IMR-90 (cell line): ENCODE measurements at regions not wholly inside any gene's neighbourhood (a gene's known extent, or its start where the extent isn't known, plus 50 kb on each side); places are given as distances from the start of the nearest gene placed in this dataset.

Experiments
- ATAC-seq: fragments of 200-7000 bp; cut with Tn5 transposase; 2 replicates; pipeline ENCODE4 v1.9.1; 2020; ENCODE audit warnings: low read depth, mild to moderate bottlenecking, moderate library complexity
- BruUV-seq: library from RNA; stranded (reverse); fragments of 400-500 nt; replicated peaks from 2 replicates; lab custom pipeline; 2021; lab: Mats Ljungman, UMichigan
- CTCF ChIA-PET: fragments of 300-600 bp; formaldehyde crosslinking; extraction: SDS; loops from one replicate; lab custom pipeline; 2021; ENCODE audit warnings: antibody characterized with exemption; lab: Yijun Ruan, JAX
- POLR2A ChIA-PET: fragments of 300-600 bp; sonication (Branson Sonifier 250); formaldehyde crosslinking; loops from one replicate; lab custom pipeline; 2022; ENCODE audit warnings: antibody characterized with exemption; ENCODE audit not compliant: unreplicated experiment; lab: Charles Lee
- DNase-seq: peaks from one replicate; pipeline ENCODE4 v3.0.0; 2013
- H2AFZ ChIP-seq: replicated peaks from 2 replicates; pipeline ENCODE3; 2013; ENCODE audit warnings: low read length, mild to moderate bottlenecking; ENCODE audit not compliant: poor library complexity
- H2AK5ac ChIP-seq: 2 replicates; pipeline ENCODE4 v1.6.1; 2013; ENCODE audit warnings: low read depth, low read length, inconsistent platforms
- H2AK9ac ChIP-seq: replicated peaks from 2 replicates; pipeline ENCODE3; 2013; ENCODE audit warnings: mild to moderate bottlenecking, low read depth, low read length, moderate library complexity; ENCODE audit not compliant: poor library complexity
- H2BK120ac ChIP-seq: 2 replicates; pipeline ENCODE4 v1.6.1; 2013; ENCODE audit warnings: low read depth, low read length, inconsistent platforms
- H2BK15ac ChIP-seq: 3 replicates; pipeline ENCODE4 v1.6.1; 2013; ENCODE audit warnings: low read depth, low read length, inconsistent platforms
- H2BK20ac ChIP-seq: 2 replicates; pipeline ENCODE4 v1.6.1; 2013; ENCODE audit warnings: low read depth, mild to moderate bottlenecking, inconsistent platforms, low read length, moderate library complexity
- H2BK5ac ChIP-seq: 2 replicates; pipeline ENCODE4 v1.6.1; 2013; ENCODE audit warnings: mild to moderate bottlenecking, low read depth, low read length, inconsistent platforms; ENCODE audit not compliant: poor library complexity, severe bottlenecking
- H3K14ac ChIP-seq: replicated peaks from 2 replicates; pipeline ENCODE4 v1.6.1; 2013; ENCODE audit warnings: low read depth, low read length, inconsistent platforms
- H3K18ac ChIP-seq: 2 replicates; pipeline ENCODE4 v1.6.1; 2013; ENCODE audit warnings: low read depth, low read length, control low read depth
- H3K23ac ChIP-seq: 2 replicates; pipeline ENCODE4 v1.6.1; 2013; ENCODE audit warnings: low read depth, low read length, inconsistent platforms
- H3K27ac ChIP-seq: 2 replicates; pipeline ENCODE4 v1.5.1; 2013; ENCODE audit warnings: mild to moderate bottlenecking, control low read depth, low read length; ENCODE audit not compliant: insufficient read depth
- H3K27me3 ChIP-seq: 2 replicates; pipeline ENCODE4 v1.6.1; 2013; ENCODE audit warnings: low read length; ENCODE audit not compliant: control insufficient read depth, insufficient read depth
- H3K36me3 ChIP-seq: 2 replicates; pipeline ENCODE4 v1.6.1; 2013; ENCODE audit warnings: low read length, mixed read lengths; ENCODE audit not compliant: control insufficient read depth, insufficient read depth
- H3K4ac ChIP-seq: 2 replicates; pipeline ENCODE4 v1.6.1; 2013; ENCODE audit warnings: low read depth, low read length, inconsistent platforms
- H3K4me1 ChIP-seq: 2 replicates; pipeline ENCODE4 v1.6.1; 2013; ENCODE audit warnings: low read length, mixed read lengths; ENCODE audit not compliant: control insufficient read depth, insufficient read depth
- H3K4me2 ChIP-seq: 2 replicates; pipeline ENCODE4 v1.6.1; 2013; ENCODE audit warnings: low read depth, mild to moderate bottlenecking, control low read depth, low read length, moderate library complexity
- H3K4me3 ChIP-seq: 2 replicates; pipeline ENCODE4 v1.5.1; 2013; ENCODE audit warnings: low read depth, mild to moderate bottlenecking, control low read depth, low read length, moderate library complexity; ENCODE audit not compliant: insufficient read depth
- H3K56ac ChIP-seq: 2 replicates; pipeline ENCODE4 v1.6.1; 2013; ENCODE audit warnings: low read length, inconsistent platforms; ENCODE audit not compliant: insufficient read depth; ENCODE audit errors: extremely low read depth
- H3K79me1 ChIP-seq, 2 experiments: 2 replicates each; pipeline ENCODE4 v1.6.1; 2013; ENCODE audit warnings: low read length in 2 of 2, inconsistent platforms in 1 of 2, low read depth in 1 of 2
- H3K9ac ChIP-seq: 2 replicates; pipeline ENCODE4 v1.6.1; 2013; ENCODE audit warnings: low read depth, low read length, control low read depth
- H3K9me1 ChIP-seq: 2 replicates; pipeline ENCODE4 v1.6.1; 2013; ENCODE audit warnings: low read length, inconsistent platforms; ENCODE audit not compliant: insufficient read depth
- H3K9me3 ChIP-seq: 2 replicates; pipeline ENCODE4 v1.6.1; 2013; ENCODE audit warnings: low read length; ENCODE audit not compliant: control insufficient read depth, insufficient read depth
- H4K20me1 ChIP-seq: 2 replicates; pipeline ENCODE4 v1.6.1; 2013; ENCODE audit warnings: low read length, inconsistent platforms; ENCODE audit not compliant: insufficient read depth
- H4K5ac ChIP-seq: 2 replicates; pipeline ENCODE4 v1.6.1; 2013; ENCODE audit warnings: mild to moderate bottlenecking, low read depth, low read length, control low read depth
- H4K8ac ChIP-seq, 2 experiments: 2 replicates each; pipeline ENCODE4 v1.6.1; 2013; ENCODE audit warnings: low read depth in 2 of 2, low read length in 2 of 2, control low read depth in 1 of 2, inconsistent platforms in 1 of 2
- H4K91ac ChIP-seq: 2 replicates; pipeline ENCODE4 v1.6.1; 2013; ENCODE audit warnings: low read depth, low read length, inconsistent platforms; ENCODE audit not compliant: insufficient read depth
- CHD1 ChIP-seq: IDR thresholded peaks from 2 replicates; pipeline ENCODE4 v1.6.1; 2012; ENCODE audit warnings: low read depth, low read length, improper control_type of control experiment
- CTCF ChIP-seq: conservative IDR thresholded peaks from 2 replicates; pipeline ENCODE4 v1.5.1; 2012; ENCODE audit warnings: mild to moderate bottlenecking, low read depth, low read length, improper control_type of control experiment
- ELK1 ChIP-seq: fragments of 150-350 bp; IDR thresholded peaks from 2 replicates; pipeline ENCODE4 v1.6.1; 2016; ENCODE audit warnings: low read depth, mild to moderate bottlenecking, low read length, moderate library complexity, borderline replicate concordance
- MAZ ChIP-seq: IDR thresholded peaks from 2 replicates; pipeline ENCODE4 v1.6.1; 2012; ENCODE audit warnings: low read depth, mild to moderate bottlenecking, low read length, improper control_type of control experiment, moderate library complexity, borderline replicate concordance
- POLR2A ChIP-seq: IDR thresholded peaks from 2 replicates; pipeline ENCODE4 v1.6.1; 2012; ENCODE audit warnings: mild to moderate bottlenecking, low read depth, low read length
- RCOR1 ChIP-seq: IDR thresholded peaks from 2 replicates; pipeline ENCODE4 v1.6.1; 2012; ENCODE audit warnings: mild to moderate bottlenecking, low read length, improper control_type of control experiment; ENCODE audit not compliant: insufficient replicate concordance
- RFX5 ChIP-seq: IDR thresholded peaks from 2 replicates; pipeline ENCODE4 v1.8.0; 2012; ENCODE audit warnings: low read depth, mild to moderate bottlenecking, low read length, moderate library complexity
- WGBS, 2 experiments: methylation state at CpG; one replicate each; pipeline versions ENCODE4 v1.1.5 to v1.1.7; 2013; ENCODE audit warnings: missing lambda C conversion rate in 2 of 2; ENCODE audit not compliant: insufficient read length in 1 of 2; ENCODE audit errors: extremely low coverage in 2 of 2; 5-methylcytosine and 5-hydroxymethylcytosine counted together
- dilution Hi-C: fragments of 300-500 bp; cut with HindIII; formaldehyde crosslinking; loops from one replicate; pipeline ENCODE4 v1.14.3; 2018; ENCODE audit warnings: low sequenced_read_pairs; ENCODE audit not compliant: unreplicated experiment
- in situ Hi-C: fragments of 300-500 bp; cut with MboI; formaldehyde crosslinking; loops from 3 replicates; pipeline ENCODE4 v1.14.3; 2019; ENCODE audit warnings: low sequenced_read_pairs, inconsistent platforms, mixed read lengths
- intact Hi-C: fragments of 100-400 bp; cut with micrococcal nuclease; formaldehyde crosslinking; loops from 2 replicates; pipeline ENCODE4 v1.10.0; 2022

GRCh38 chr16:86701286-86701975 is 123.1 kb downstream of the FOXL1 start:
- DNase-seq (no peak), ATAC-seq (no peak)
- H2AK9ac ChIP-seq: no peak overlapping the region
- no peak for TF ChIP-seq ELK1
- no peak for TF ChIP-seq RCOR1
- no peak for TF ChIP-seq POLR2A
- no peak for TF ChIP-seq MAZ
- no peak for TF ChIP-seq CHD1
- no peak for TF ChIP-seq RFX5
- no peak for TF ChIP-seq CTCF
- no peak overlapping the region for H3K9ac ChIP-seq
- no peak overlapping the region for H4K8ac ChIP-seq
- no peak overlapping the region for H3K56ac ChIP-seq
- no peak overlapping the region for H3K4me2 ChIP-seq
- BruUV-seq: no TSS peak
- H2BK20ac ChIP-seq: no peak overlapping the region
- dilution Hi-C loops: no loop called here
- H3K79me1 ChIP-seq: no peaks in the 10 kb centered on the region
- H3K23ac ChIP-seq: no peak overlapping the region
- no peak overlapping the region for H4K91ac ChIP-seq
- no peaks in the 10 kb centered on the region for H4K20me1 ChIP-seq
- H3K4me1 ChIP-seq: no peaks in the 10 kb centered on the region
- H3K18ac ChIP-seq: no peak overlapping the region
- H3K9me3 ChIP-seq: peaks cover 5% of the 10 kb centered on the region; the same call in 1 of the 2 replicates
- no peak overlapping the region for H3K4me3 ChIP-seq
- H3K36me3 ChIP-seq: no peaks in the 10 kb centered on the region
- no peak overlapping the region for H2BK5ac ChIP-seq
- no peak overlapping the region for H3K27ac ChIP-seq
- intact Hi-C loops: no loop called here
- in situ Hi-C loops: no loop called here
- no peak overlapping the region for H2BK120ac ChIP-seq
- H3K14ac ChIP-seq: no peak overlapping the region
- no peak overlapping the region for H2BK15ac ChIP-seq
- H4K5ac ChIP-seq: no peak overlapping the region
- H3K27me3 ChIP-seq: peaks cover 1% of the 10 kb centered on the region; the same call in 1 of the 2 replicates
- no peak overlapping the region for H2AK5ac ChIP-seq
- H2AFZ ChIP-seq: no peak overlapping the region
- POLR2A ChIA-PET: no interaction called here
- peaks cover 3% of the 10 kb centered on the region for H3K9me1 ChIP-seq
- CTCF ChIA-PET: no interaction called here
- 95% methylated on average over 15 of the region's 30 CpGs; no CpG with 5 or more reads in 1 of the 2 experiments for WGBS, 2 experiments
- no peak overlapping the region for H3K4ac ChIP-seq
